Right lobe of liver (tissue), 6 donors: ENCODE measurements at regions not wholly inside any gene's neighbourhood (a gene's known extent, or its start where the extent isn't known, plus 50 kb on each side); places are given as distances from the start of the nearest gene placed in this dataset.

Experiments
- ATAC-seq, 4 donors: fragments of 200-7000 bp; cut with Tn5 transposase; one replicate each; pipeline ENCODE4 v1.9.1; 2020; ENCODE audit warnings: mild to moderate bottlenecking in 4 of 4, moderate library complexity in 4 of 4
- DNase-seq, 3 donors: peaks; one replicate each; pipeline ENCODE4 v3.0.0-alpha.2; 2020
- H3K27ac ChIP-seq, 3 donors: fragments of 200-600 bp; one replicate each; pipeline ENCODE4 v1.8.0; 2022
- H3K27me3 ChIP-seq, 2 donors: fragments of 200-600 bp; one replicate each; pipeline ENCODE4 v1.8.0; 2022
- H3K36me3 ChIP-seq, 4 donors: fragments of 200-600 bp; sonication (generic) in 1 of 4; one replicate each; pipeline versions ENCODE4 v1.5.1 to v1.8.0; 2017 to 2022; ENCODE audit warnings: control low read depth in 1 of 4
- H3K4me1 ChIP-seq, 4 donors: fragments of 200-600 bp; sonication (generic) in 1 of 4; one replicate each; pipeline versions ENCODE4 v1.5.1 to v1.8.0; 2017 to 2022; ENCODE audit warnings: control low read depth in 1 of 4
- H3K4me3 ChIP-seq, 3 donors: fragments of 200-600 bp; one replicate each; pipeline ENCODE4 v1.8.0; 2022
- H3K9me3 ChIP-seq, 4 donors: fragments of 200-600 bp; sonication (generic) in 1 of 4; one replicate each; pipeline versions ENCODE4 v1.5.1 to v1.8.0; 2017 to 2022; ENCODE audit warnings: control low read depth in 1 of 4
- CTCF ChIP-seq, 4 donors: fragments of 200-600 bp in 3 of 4; fragments of 450-650 bp in 1 of 4; IDR thresholded peaks; one replicate each; pipeline versions ENCODE4 v1.5.1 to v1.8.0; 2016 to 2022; ENCODE audit warnings: antibody characterized with exemption in 4 of 4, mild to moderate bottlenecking in 2 of 4
- POLR2A ChIP-seq: fragments of 450-650 bp; IDR thresholded peaks from one replicate; pipeline ENCODE4 v1.6.1; 2017; ENCODE audit warnings: antibody characterized with exemption, mild to moderate bottlenecking
- WGBS: methylation state at CpG from one replicate; pipeline ENCODE4 v1.1.6; 2018; ENCODE audit warnings: low coverage, low lambda C conversion rate; ENCODE audit not compliant: insufficient coverage; ENCODE audit errors: missing lambda C conversion rate; 5-methylcytosine and 5-hydroxymethylcytosine counted together
- intact Hi-C, 2 donors: fragments of 100-400 bp; cut with DNase I; formaldehyde crosslinking; loops; one replicate each; pipeline versions ENCODE4 v1.11.2 to v1.14.1; 2022
- donor health status: DM: no; HTN: yes; CAD: no.
- donor health status: DM: no; HTN: no; CAD: no.
- donor health status: DM: no; HTN: no; CAD: no.
- donor health status: DM: no; HTN: yes; CAD: no.
- donor health status: DM: no; HTN: yes; CAD: no.

GRCh38 chr3:10574101-10574620 lies 68.8 kb upstream of the ATP2B2 start:
- DNase-seq (no peak), ATAC-seq (no peak)
- no peak for TF ChIP-seq POLR2A
- no peak for TF ChIP-seq CTCF (IDR thresholded peaks at IDR 0.05)
- intact Hi-C loops, result no loop called here
- 76% methylated on average over 6 of the region's 6 CpGs for WGBS
- Histone ChIP-seq H3K27ac (no peak overlapping the region), H3K36me3 (no peaks in the 10 kb centered on the region), H3K4me1 (peaks cover 0 to 11% (median 2%) of the 10 kb centered on the region in 4 donors), H3K4me3 (no peak overlapping the region), H3K9me3 (no peaks in the 10 kb centered on the region), H3K27me3 (no peaks in the 10 kb centered on the region)

GRCh38 chr3:10575601-10576160 lies 70.3 kb upstream of the ATP2B2 start:
- ATAC-seq (no peak), DNase-seq (no peak)
- Histone ChIP-seq H3K9me3 (no peaks in the 10 kb centered on the region), H3K36me3 (no peaks in the 10 kb centered on the region), H3K4me3 (no peak overlapping the region), H3K27ac (no peak overlapping the region), H3K27me3 (no peaks in the 10 kb centered on the region), H3K4me1 (peaks cover 0 to 4% (median 1%) of the 10 kb centered on the region in 4 donors)
- WGBS, result no CpG with 5 or more reads among the region's 5 CpGs
- intact Hi-C loops, result no loop called here
- TF ChIP-seq CTCF (IDR thresholded peaks at IDR 0.05) (no peak), POLR2A (no peak)

GRCh38 chr3:10577486-10577885 lies 72.1 kb upstream of the ATP2B2 start:
- DNase-seq (no peak), ATAC-seq (no peak)
- H3K36me3 ChIP-seq, result no peaks in the 10 kb centered on the region
- peaks cover 0 to 18% (median 0%) of the 10 kb centered on the region in 4 donors for H3K4me1 ChIP-seq
- intact Hi-C loops, result no loop called here
- no peak for TF ChIP-seq CTCF (IDR thresholded peaks at IDR 0.05)
- no peak for TF ChIP-seq POLR2A
- H3K4me3 ChIP-seq, result no peak overlapping the region
- 82% methylated on average over 2 of the region's 7 CpGs for WGBS
- no peaks in the 10 kb centered on the region for H3K27me3 ChIP-seq
- H3K9me3 ChIP-seq, result no peaks in the 10 kb centered on the region
- H3K27ac ChIP-seq, result no peak overlapping the region

- no peak for TF ChIP-seq CTCF (IDR thresholded peaks at IDR 0.05)
- no peak for TF ChIP-seq POLR2A
- Histone ChIP-seq H3K9me3 (no peaks in the 10 kb centered on the region), H3K4me3 (no peak overlapping the region), H3K36me3 (no peaks in the 10 kb centered on the region), H3K27ac (no peak overlapping the region), H3K4me1 (peaks cover 0 to 22% (median 0%) of the 10 kb centered on the region in 4 donors), H3K27me3 (no peaks in the 10 kb centered on the region)
- WGBS, result 75% methylated on average over 3 of the region's 8 CpGs
- ATAC-seq (no peak), DNase-seq (no peak)
- intact Hi-C loops, result no loop called here
Measured at GRCh38 chr3:10580426-10580825, 75.0 kb upstream of the ATP2B2 start.
